Hepatocyte (in vitro differentiated cells): ENCODE measurements at regions not wholly inside any gene's neighbourhood (a gene's known extent, or its start where the extent isn't known, plus 50 kb on each side); places are given as distances from the start of the nearest gene placed in this dataset.

ENCODE experiments used
- EZH2 ChIP-seq: fragments of 200-600 bp; sonication (generic); IDR thresholded peaks from 2 replicates; pipeline ENCODE4 v1.6.1; 2016; ENCODE audit warnings: antibody characterized with exemption, mild to moderate bottlenecking, borderline replicate concordance
- EZH2phosphoT487 ChIP-seq: fragments of 200-600 bp; sonication (generic); IDR thresholded peaks from one replicate; pipeline ENCODE4 v1.6.1; 2018; ENCODE audit warnings: antibody characterized with exemption, mild to moderate bottlenecking, low read depth, moderate library complexity; ENCODE audit not compliant: unreplicated experiment, severe bottlenecking
- TF ChIP-seq, protein P1 (sequence below): fragments of 200-600 bp; sonication (generic); IDR thresholded peaks from 2 replicates; pipeline ENCODE4 v1.5.1; 2016; ENCODE audit warnings: antibody characterized with exemption, mild to moderate bottlenecking; ENCODE audit not compliant: poor library complexity

- TF ChIP-seq, protein P1, sequence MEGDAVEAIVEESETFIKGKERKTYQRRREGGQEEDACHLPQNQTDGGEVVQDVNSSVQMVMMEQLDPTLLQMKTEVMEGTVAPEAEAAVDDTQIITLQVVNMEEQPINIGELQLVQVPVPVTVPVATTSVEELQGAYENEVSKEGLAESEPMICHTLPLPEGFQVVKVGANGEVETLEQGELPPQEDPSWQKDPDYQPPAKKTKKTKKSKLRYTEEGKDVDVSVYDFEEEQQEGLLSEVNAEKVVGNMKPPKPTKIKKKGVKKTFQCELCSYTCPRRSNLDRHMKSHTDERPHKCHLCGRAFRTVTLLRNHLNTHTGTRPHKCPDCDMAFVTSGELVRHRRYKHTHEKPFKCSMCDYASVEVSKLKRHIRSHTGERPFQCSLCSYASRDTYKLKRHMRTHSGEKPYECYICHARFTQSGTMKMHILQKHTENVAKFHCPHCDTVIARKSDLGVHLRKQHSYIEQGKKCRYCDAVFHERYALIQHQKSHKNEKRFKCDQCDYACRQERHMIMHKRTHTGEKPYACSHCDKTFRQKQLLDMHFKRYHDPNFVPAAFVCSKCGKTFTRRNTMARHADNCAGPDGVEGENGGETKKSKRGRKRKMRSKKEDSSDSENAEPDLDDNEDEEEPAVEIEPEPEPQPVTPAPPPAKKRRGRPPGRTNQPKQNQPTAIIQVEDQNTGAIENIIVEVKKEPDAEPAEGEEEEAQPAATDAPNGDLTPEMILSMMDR, result peak; percentile 35
- no peak for TF ChIP-seq EZH2
- no peak for TF ChIP-seq EZH2phosphoT487
Observed at GRCh38 chr22:22099833-22100812, 117.5 kb upstream of the TOP3B start.
